RCC 7860 (cell line): ENCODE measurements at regions not wholly inside any gene's neighbourhood (a gene's known extent, or its start where the extent isn't known, plus 50 kb on each side); places are given as distances from the start of the nearest gene placed in this dataset.

Source experiments
- DNase-seq: peaks from one replicate; pipeline ENCODE4 v3.0.0-alpha.2; 2015; ENCODE audit warnings: low spot score
- FAIRE-seq: peaks from 2 replicates; lab custom pipeline; 2012; peaks lifted over from hg19 to GRCh38; lab: Jason Lieb, UNC

- no peak for FAIRE-seq
- DNase-seq: no peak
Measured at GRCh38 chr11:115119146-115119545, 385.1 kb downstream of the CADM1 start.
